NCI-H128 (cell line): ENCODE measurements at regions not wholly inside any gene's neighbourhood (a gene's known extent, or its start where the extent isn't known, plus 50 kb on each side); places are given as distances from the start of the nearest gene placed in this dataset.

ENCODE experiments used
- DNase-seq: peaks from one replicate; lab custom pipeline; 2025; ENCODE audit not compliant: unreplicated experiment; lab: John Stamatoyannopoulos, UW

GRCh38 chr5:35436400-35437057 lies 181.1 kb upstream of the SPEF2 start:
- DNase-seq: no peak

GRCh38 chr5:35430381-35431162 lies 187.1 kb upstream of the SPEF2 start:
- no peak for DNase-seq

- DNase-seq: no peak
Observed at GRCh38 chr5:35420200-35420599, 189.9 kb upstream of the PRLR start.

GRCh38 chr5:35417040-35417439 lies 186.8 kb upstream of the PRLR start:
- no peak for DNase-seq

- DNase-seq: no peak
Observed at GRCh38 chr5:35416217-35416988, 186.1 kb upstream of the PRLR start.

- no peak for DNase-seq
Observed at GRCh38 chr5:35415309-35415708, 185.0 kb upstream of the PRLR start.

GRCh38 chr5:35409361-35409760 lies 179.1 kb upstream of the PRLR start:
- no peak for DNase-seq

- DNase-seq: no peak
Observed at GRCh38 chr5:35408146-35408545, 177.9 kb upstream of the PRLR start.

GRCh38 chr5:35407697-35408096 lies 177.4 kb upstream of the PRLR start:
- no peak for DNase-seq

- no peak for DNase-seq
Observed at GRCh38 chr5:35405938-35406337, 175.7 kb upstream of the PRLR start.

GRCh38 chr5:35404701-35405100 lies 174.4 kb upstream of the PRLR start:
- no peak for DNase-seq

GRCh38 chr5:35393901-35394300 lies 163.6 kb upstream of the PRLR start:
- no peak for DNase-seq

GRCh38 chr5:35384658-35385057 lies 154.4 kb upstream of the PRLR start:
- DNase-seq: no peak

- no peak for DNase-seq
Observed at GRCh38 chr5:35383041-35383440, 152.8 kb upstream of the PRLR start.

- DNase-seq: no peak
Observed at GRCh38 chr5:35377653-35378052, 147.4 kb upstream of the PRLR start.

GRCh38 chr5:35374584-35374983 lies 144.3 kb upstream of the PRLR start:
- no peak for DNase-seq

GRCh38 chr5:35373249-35373648 lies 143.0 kb upstream of the PRLR start:
- DNase-seq: no peak

GRCh38 chr5:35372482-35372881 lies 142.2 kb upstream of the PRLR start:
- DNase-seq: no peak

GRCh38 chr5:35371951-35372426 lies 141.7 kb upstream of the PRLR start:
- DNase-seq: no peak

- DNase-seq: no peak
Observed at GRCh38 chr5:35370871-35371270, 140.6 kb upstream of the PRLR start.

GRCh38 chr5:35369965-35370790 lies 139.9 kb upstream of the PRLR start:
- DNase-seq: no peak
